Esophagus muscularis mucosa (tissue), 4 donors: ENCODE measurements at regions not wholly inside any gene's neighbourhood (a gene's known extent, or its start where the extent isn't known, plus 50 kb on each side); places are given as distances from the start of the nearest gene placed in this dataset.

Source experiments
- DNase-seq: peaks from one replicate; pipeline ENCODE4 v3.0.0-alpha.2; 2017; ENCODE audit errors: extremely low spot score
- H3K27ac ChIP-seq, 4 donors: fragments of 200-600 bp; sonication (generic); replicated peaks in 1 of 4; 1 replicate in 3 of 4; 2 replicates in 1 of 4; pipeline ENCODE4 v1.5.1; 2016 to 2019; ENCODE audit warnings: mild to moderate bottlenecking in 1 of 4
- H3K27me3 ChIP-seq, 4 donors: fragments of 200-600 bp; sonication (generic); one replicate each; pipeline versions ENCODE4 v1.5.1 to v1.6.0; 2016 to 2019
- H3K36me3 ChIP-seq, 4 donors: fragments of 200-600 bp; sonication (generic); one replicate each; pipeline ENCODE4 v1.5.1; 2016 to 2019
- H3K4me1 ChIP-seq, 4 donors: fragments of 200-600 bp; sonication (generic); one replicate each; pipeline ENCODE4 v1.5.1; 2016 to 2019
- H3K4me3 ChIP-seq, 4 donors: fragments of 200-600 bp; sonication (generic); 1 replicate in 2 of 4; 2 replicates in 2 of 4; pipeline ENCODE4 v1.5.1; 2016 to 2019; ENCODE audit warnings: mild to moderate bottlenecking in 4 of 4, moderate library complexity in 1 of 4
- H3K9me3 ChIP-seq, 4 donors: fragments of 200-600 bp; sonication (generic); 1 replicate in 3 of 4; 2 replicates in 1 of 4; pipeline ENCODE4 v1.5.1; 2016 to 2019
- EP300 ChIP-seq: sonication (generic); formaldehyde crosslinking; IDR thresholded peaks from one replicate; pipeline ENCODE4 v1.6.1; 2017; ENCODE audit warnings: antibody characterized with exemption
- POLR2A ChIP-seq: fragments of 450-650 bp; IDR thresholded peaks from one replicate; pipeline ENCODE4 v1.6.1; 2017; ENCODE audit warnings: antibody characterized with exemption, moderate library complexity, mild to moderate bottlenecking, low read depth
- POLR2AphosphoS5 ChIP-seq, 2 donors: sonication (generic); formaldehyde crosslinking; IDR thresholded peaks; one replicate each; pipeline ENCODE4 v1.6.1; 2017; ENCODE audit warnings: antibody characterized with exemption in 2 of 2
- WGBS: methylation state at CpG from one replicate; pipeline ENCODE4 v1.1.5; 2018; 5-methylcytosine and 5-hydroxymethylcytosine counted together
- intact Hi-C: fragments of 100-400 bp; cut with DNase I; formaldehyde crosslinking; loops from one replicate; pipeline ENCODE4 v1.15.1; 2023
- TF ChIP-seq, protein P1 (sequence below), 3 experiments: fragments of 200-600 bp in 2 of 3; fragments of 450-650 bp in 1 of 3; sonication (generic) in 2 of 3; IDR thresholded peaks; one replicate each; pipeline ENCODE4 v1.5.1; 2017 to 2019; ENCODE audit warnings: antibody characterized with exemption in 3 of 3, mild to moderate bottlenecking in 2 of 3, moderate library complexity in 1 of 3

DNA sequence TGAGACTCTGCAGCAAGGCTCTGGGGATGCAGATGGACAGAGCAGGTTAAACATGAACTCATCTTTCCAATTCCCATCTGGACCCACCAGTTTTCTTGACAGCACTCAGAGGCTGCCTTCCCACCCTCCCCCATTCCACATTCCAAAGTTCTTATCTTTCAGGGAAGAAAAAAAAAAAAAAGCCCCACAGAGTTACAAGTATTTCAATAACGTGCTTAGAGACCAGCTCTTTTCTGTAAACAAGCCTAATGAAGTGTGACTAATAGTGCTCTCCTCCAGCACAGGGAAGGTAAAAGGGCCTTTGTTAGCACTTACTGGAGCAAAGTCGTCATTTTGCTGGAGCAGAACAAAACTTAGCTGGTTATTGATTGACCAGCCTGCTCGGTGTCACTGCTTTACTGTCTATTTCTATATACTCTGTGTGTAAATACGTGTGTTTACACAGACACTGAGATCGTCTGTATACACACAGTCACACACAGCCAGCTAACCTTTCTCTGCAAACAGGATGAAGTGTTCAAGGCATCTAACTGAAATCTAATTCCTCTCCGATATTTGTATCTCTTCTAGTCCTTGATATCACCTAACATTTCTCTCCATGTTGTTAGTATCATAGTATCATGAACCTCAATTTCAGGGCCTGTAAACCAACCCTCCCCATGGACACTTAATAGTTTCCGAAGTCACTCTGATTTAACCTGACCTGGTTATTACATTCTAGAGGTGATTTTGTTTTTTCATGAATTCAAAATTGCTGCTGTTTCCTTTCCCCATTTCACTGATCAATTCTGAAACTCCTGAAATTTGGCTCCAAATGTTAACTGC is 84.9 kb downstream of the ZNF608 start:
- DNase-seq, result peak; percentile 72
- intact Hi-C loops, result no loop called here
- H3K9me3 ChIP-seq, result no peaks in the 10 kb centered on the region
- WGBS, result 45% methylated on average over 7 of the region's 7 CpGs
- TF ChIP-seq EP300 (no peak), POLR2AphosphoS5 (IDR thresholded peaks at IDR 0.05) (no peak), POLR2A (no peak)
- TF ChIP-seq, protein P1, sequence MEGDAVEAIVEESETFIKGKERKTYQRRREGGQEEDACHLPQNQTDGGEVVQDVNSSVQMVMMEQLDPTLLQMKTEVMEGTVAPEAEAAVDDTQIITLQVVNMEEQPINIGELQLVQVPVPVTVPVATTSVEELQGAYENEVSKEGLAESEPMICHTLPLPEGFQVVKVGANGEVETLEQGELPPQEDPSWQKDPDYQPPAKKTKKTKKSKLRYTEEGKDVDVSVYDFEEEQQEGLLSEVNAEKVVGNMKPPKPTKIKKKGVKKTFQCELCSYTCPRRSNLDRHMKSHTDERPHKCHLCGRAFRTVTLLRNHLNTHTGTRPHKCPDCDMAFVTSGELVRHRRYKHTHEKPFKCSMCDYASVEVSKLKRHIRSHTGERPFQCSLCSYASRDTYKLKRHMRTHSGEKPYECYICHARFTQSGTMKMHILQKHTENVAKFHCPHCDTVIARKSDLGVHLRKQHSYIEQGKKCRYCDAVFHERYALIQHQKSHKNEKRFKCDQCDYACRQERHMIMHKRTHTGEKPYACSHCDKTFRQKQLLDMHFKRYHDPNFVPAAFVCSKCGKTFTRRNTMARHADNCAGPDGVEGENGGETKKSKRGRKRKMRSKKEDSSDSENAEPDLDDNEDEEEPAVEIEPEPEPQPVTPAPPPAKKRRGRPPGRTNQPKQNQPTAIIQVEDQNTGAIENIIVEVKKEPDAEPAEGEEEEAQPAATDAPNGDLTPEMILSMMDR (IDR thresholded peaks at IDR 0.05), result no peak
- H3K27ac ChIP-seq, result peak overlapping the region; percentile 46 to 73 (median 68)
- H3K4me3 ChIP-seq, result no peak overlapping the region
- peaks cover 46 to 85% (median 76%) of the 10 kb centered on the region in 4 donors for H3K4me1 ChIP-seq
- H3K36me3 ChIP-seq, result no peaks in the 10 kb centered on the region
- no peaks in the 10 kb centered on the region for H3K27me3 ChIP-seq

DNA sequence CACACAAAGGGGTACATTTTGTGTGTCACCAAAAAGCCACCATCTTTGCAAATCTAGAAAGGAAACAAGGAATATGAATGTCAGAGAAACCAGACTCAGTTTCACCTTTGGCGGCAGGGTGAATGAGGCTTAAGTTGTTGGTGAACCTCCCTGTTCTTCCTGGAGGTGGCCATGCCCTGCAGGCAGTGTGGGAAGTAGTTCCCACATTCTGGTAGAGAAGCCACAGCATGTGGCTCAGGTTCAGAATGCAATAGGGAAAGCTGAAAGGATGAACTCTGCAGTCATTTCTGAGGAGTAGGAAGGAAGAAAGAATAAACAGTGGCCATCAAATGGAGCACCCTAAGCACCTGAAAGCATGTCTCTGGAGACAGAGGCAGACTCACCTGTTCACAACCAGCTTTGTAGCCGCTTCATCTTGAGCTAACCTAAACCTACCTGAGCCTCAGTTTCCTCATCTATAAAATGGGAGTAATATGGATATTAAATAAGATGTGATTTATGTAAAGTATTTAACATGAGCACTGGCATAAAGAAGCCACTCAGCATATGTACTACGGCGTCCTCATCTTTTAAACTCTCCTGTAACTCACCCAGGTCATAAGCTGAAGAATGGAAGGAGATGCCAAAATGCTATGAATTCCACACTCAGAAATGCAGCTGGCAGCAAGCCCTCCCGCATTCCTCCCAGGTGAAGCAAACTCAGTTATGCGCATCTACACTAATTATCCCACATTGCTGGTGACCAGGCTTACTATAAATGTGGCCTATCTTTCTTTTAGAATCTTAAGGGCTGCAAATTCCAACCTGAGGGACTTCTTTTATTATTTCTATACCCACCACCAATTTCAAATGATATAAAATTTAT is 86.0 kb downstream of the ZNF608 start:
- intact Hi-C loops, result no loop called here
- H3K4me1 ChIP-seq, result peaks cover 50 to 92% (median 84%) of the 10 kb centered on the region in 4 donors
- no peaks in the 10 kb centered on the region for H3K36me3 ChIP-seq
- WGBS, result 76% methylated on average over 6 of the region's 6 CpGs
- no peaks in the 10 kb centered on the region for H3K27me3 ChIP-seq
- no peak for TF ChIP-seq POLR2A
- no peak for TF ChIP-seq POLR2AphosphoS5 (IDR thresholded peaks at IDR 0.05)
- TF ChIP-seq, protein P1 (IDR thresholded peaks at IDR 0.05), result no peak
- no peak for TF ChIP-seq EP300
- H3K27ac ChIP-seq, result peak overlapping the region; percentile 46 to 73 (median 68)
- H3K4me3 ChIP-seq, result no peak overlapping the region
- DNase-seq, result peak; percentile 70
- no peaks in the 10 kb centered on the region for H3K9me3 ChIP-seq

DNA sequence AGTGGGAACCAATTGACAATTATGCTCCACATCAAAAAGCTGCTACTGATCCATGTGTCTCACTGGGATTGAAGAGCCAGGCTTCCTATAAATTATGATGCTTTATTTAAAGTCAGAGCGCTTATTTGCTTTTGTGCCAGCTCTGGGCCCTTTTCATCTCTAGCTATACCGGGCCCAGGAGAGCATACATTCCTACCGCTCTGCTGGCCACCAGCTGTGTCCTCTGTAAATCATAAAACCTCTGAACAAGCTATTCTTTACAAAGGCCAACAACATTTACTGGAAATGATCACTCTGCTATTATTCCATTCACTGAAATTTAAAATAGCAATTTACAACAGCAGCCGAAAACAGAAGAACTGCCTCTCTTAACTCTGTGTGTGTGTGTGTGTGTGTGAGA is 86.6 kb downstream of the ZNF608 start:
- WGBS, result 62% methylated on average over 4 of the region's 4 CpGs
- Histone ChIP-seq H3K27me3 (no peaks in the 10 kb centered on the region), H3K4me1 (peaks cover 56 to 99% (median 89%) of the 10 kb centered on the region in 4 donors), H3K36me3 (no peaks in the 10 kb centered on the region), H3K9me3 (no peaks in the 10 kb centered on the region), H3K4me3 (no peak overlapping the region), H3K27ac (peak overlapping the region; percentile 46 to 73 (median 68))
- no peak for TF ChIP-seq POLR2A
- TF ChIP-seq POLR2AphosphoS5 (IDR thresholded peaks at IDR 0.05), result no peak
- TF ChIP-seq, protein P1 (IDR thresholded peaks at IDR 0.05), result no peak
- TF ChIP-seq EP300, result no peak
- intact Hi-C loops, result no loop called here
- DNase-seq, result peak; percentile 21

DNA sequence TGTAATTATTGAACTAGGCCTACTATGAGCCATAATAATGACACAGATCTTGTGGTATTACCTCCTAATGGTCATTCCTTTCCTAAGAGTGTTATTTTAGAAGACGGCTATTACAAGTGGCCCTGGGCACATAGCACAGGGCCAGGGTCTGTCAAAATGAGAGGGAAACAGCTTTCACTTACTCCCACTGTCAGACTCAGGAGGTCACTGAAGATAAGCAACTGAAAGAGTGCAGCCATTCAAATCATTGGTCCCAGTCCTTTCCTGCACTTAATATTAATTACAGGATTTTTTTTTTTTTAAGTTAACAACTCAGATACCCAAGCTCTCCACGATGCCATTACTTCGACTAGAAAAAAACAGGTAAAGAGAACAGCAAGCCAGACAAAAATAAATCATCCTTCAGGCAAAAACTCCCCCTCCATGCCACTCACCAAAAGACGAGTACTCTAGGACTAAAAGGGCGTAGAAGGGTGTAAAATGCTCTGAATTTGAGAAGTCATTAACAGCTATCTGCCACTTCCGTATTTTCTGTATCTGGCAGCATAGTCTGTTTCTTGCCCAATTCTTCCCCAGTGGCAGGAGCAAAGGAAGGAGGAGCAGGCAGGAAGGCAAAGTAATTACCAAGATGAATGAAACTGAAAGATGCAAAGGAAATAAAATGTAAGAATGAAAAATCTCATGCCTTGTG is 87.4 kb downstream of the ZNF608 start:
- 63% methylated on average over 6 of the region's 6 CpGs for WGBS
- Histone ChIP-seq H3K27ac (peak overlapping the region; percentile 46 to 73 (median 68)), H3K4me3 (no peak overlapping the region), H3K4me1 (peaks cover 63 to 100% (median 92%) of the 10 kb centered on the region in 4 donors), H3K27me3 (no peaks in the 10 kb centered on the region), H3K36me3 (no peaks in the 10 kb centered on the region), H3K9me3 (no peaks in the 10 kb centered on the region)
- TF ChIP-seq POLR2AphosphoS5 (IDR thresholded peaks at IDR 0.05) (no peak), EP300 (no peak), POLR2A (no peak)
- TF ChIP-seq, protein P1 (IDR thresholded peaks at IDR 0.05), result no peak
- DNase-seq, result peak; percentile 24
- intact Hi-C loops, result no loop called here
